K562 (cell line): ENCODE measurements at regions not wholly inside any gene's neighbourhood (a gene's known extent, or its start where the extent isn't known, plus 50 kb on each side); places are given as distances from the start of the nearest gene placed in this dataset.

Source experiments
- ATAC-seq: fragments of 200-7000 bp; cut with Tn5 transposase; 3 replicates; pipeline ENCODE4 v1.9.1; 2020; ENCODE audit warnings: moderate library complexity
- BruUV-seq: library from RNA; stranded (reverse); fragments of 400-500 nt; replicated peaks from 2 replicates; lab custom pipeline; 2021; lab: Mats Ljungman, UMichigan
- CTCF ChIA-PET: fragments of 300-600 bp; formaldehyde crosslinking; extraction: SDS; loops from one replicate; lab custom pipeline; 2021; ENCODE audit warnings: low intra/inter-chr PET ratio; lab: Yijun Ruan, JAX
- POLR2A ChIA-PET: fragments of 300-600, 350-650 bp; sonication (Branson Sonifier 250); formaldehyde crosslinking; extraction: SDS; loops from one replicate; lab custom pipeline; 2021; ENCODE audit warnings: antibody characterized with exemption, inconsistent platforms; lab: Yijun Ruan, JAX
- DNase-seq, 4 experiments: peaks; one replicate each; pipeline versions ENCODE4 v3.0.0 to v3.0.0-alpha.2; 2011 to 2018; ENCODE audit warnings: low spot score in 3 of 4, mixed read lengths in 3 of 4; ENCODE audit errors: extremely low read depth in 1 of 4
- FAIRE-seq: peaks from 2 replicates; lab custom pipeline; 2011; peaks lifted over from hg19 to GRCh38; lab: Jason Lieb, UNC
- H2AFZ ChIP-seq: 2 replicates; pipeline ENCODE4 v1.6.0; 2011; ENCODE audit warnings: low read depth, low read length, control low read depth, inconsistent platforms
- H3K27ac ChIP-seq: fragments of 200-600 bp; 3 replicates; pipeline ENCODE4 v1.8.0; 2011; ENCODE audit warnings: low read depth, mild to moderate bottlenecking, control low read depth, inconsistent platforms, low read length, moderate library complexity, mixed read lengths; ENCODE audit errors: extremely low read depth
- H3K27me3 ChIP-seq, 2 experiments: fragments of 300-600 bp in 1 of 2; 2 replicates in 1 of 2; 3 replicates in 1 of 2; pipeline versions ENCODE4 v1.6.0 to v1.8.0; 2011; ENCODE audit warnings: inconsistent platforms in 2 of 2, low read length in 2 of 2, mild to moderate bottlenecking in 1 of 2, mixed read lengths in 1 of 2, moderate library complexity in 1 of 2; ENCODE audit not compliant: control insufficient read depth in 2 of 2, insufficient read depth in 2 of 2
- H3K36me3 ChIP-seq: fragments of 300-600 bp; 3 replicates; pipeline ENCODE4 v1.8.0; 2011; ENCODE audit warnings: mild to moderate bottlenecking, low read length, inconsistent platforms; ENCODE audit not compliant: control insufficient read depth, insufficient read depth
- H3K4me1 ChIP-seq, 2 experiments: fragments of 200-600 bp in 1 of 2; replicated peaks in 1 of 2; 2 replicates in 1 of 2; 3 replicates in 1 of 2; pipeline versions ENCODE4 v1.5.1 to v1.8.0; 2011; ENCODE audit warnings: inconsistent platforms in 2 of 2, low read length in 2 of 2, mild to moderate bottlenecking in 1 of 2, mixed read lengths in 1 of 2, moderate library complexity in 1 of 2; ENCODE audit not compliant: control insufficient read depth in 2 of 2, insufficient read depth in 2 of 2
- H3K4me2 ChIP-seq: 2 replicates; pipeline ENCODE4 v1.6.1; 2011; ENCODE audit warnings: low read length, control low read depth, inconsistent platforms, mixed read lengths; ENCODE audit not compliant: insufficient read depth
- H3K4me3 ChIP-seq: fragments of 200-600 bp; sonication (generic), shearing (Covaris generic); 2 replicates; pipeline ENCODE4 v1.5.1; 2016; ENCODE audit warnings: control low read depth, inconsistent platforms
- H3K79me2 ChIP-seq: fragments of 200-600 bp; 3 replicates; pipeline ENCODE4 v1.8.0; 2011; ENCODE audit warnings: low read length, inconsistent platforms; ENCODE audit not compliant: control insufficient read depth, insufficient read depth
- H3K9ac ChIP-seq, 2 experiments: 2 replicates each; pipeline versions ENCODE4 v1.6.0 to v1.6.1; 2011; ENCODE audit warnings: low read depth in 2 of 2, low read length in 2 of 2, control low read depth in 1 of 2, inconsistent platforms in 1 of 2, mild to moderate bottlenecking in 1 of 2, mixed read lengths in 1 of 2; ENCODE audit not compliant: insufficient read depth in 1 of 2
- H3K9me1 ChIP-seq: one replicate; pipeline ENCODE4 v1.6.0; 2011; ENCODE audit warnings: inconsistent platforms, mild to moderate bottlenecking, low read length, moderate library complexity; ENCODE audit not compliant: control insufficient read depth, insufficient read depth
- H3K9me3 ChIP-seq: replicated peaks from 2 replicates; pipeline ENCODE4 v1.5.1; 2011; ENCODE audit warnings: low read depth, low read length, inconsistent platforms; ENCODE audit not compliant: control insufficient read depth, insufficient read depth
- H4K20me1 ChIP-seq: replicated peaks from 2 replicates; pipeline ENCODE4 v1.6.1; 2011; ENCODE audit warnings: low read length, inconsistent platforms, mixed read lengths; ENCODE audit not compliant: control insufficient read depth, insufficient read depth
- CBX5 ChIP-seq: IDR thresholded peaks from 2 replicates; pipeline ENCODE4 v1.6.1; 2014; ENCODE audit warnings: low read depth, borderline replicate concordance
- ESRRB ChIP-seq: fragments of 250-450 bp; sonication (Bioruptor Pico); IDR thresholded peaks from 2 replicates; pipeline ENCODE4 v1.5.0; 2020; ENCODE audit warnings: mild to moderate bottlenecking, moderate library complexity, borderline replicate concordance
- FOXM1 ChIP-seq, 2 experiments: fragments of 450-650 bp in 1 of 2; sonication (generic) in 1 of 2; formaldehyde crosslinking in 1 of 2; IDR thresholded peaks; 2 replicates each; pipeline versions ENCODE4 v1.6.1 to v1.9.0; 2017 to 2022; ENCODE audit warnings: low read depth in 2 of 2, mild to moderate bottlenecking in 2 of 2, missing genetic modification reagents in 1 of 2, moderate library complexity in 1 of 2
- FOXP1 ChIP-seq: sonication (generic); formaldehyde crosslinking; IDR thresholded peaks from 2 replicates; pipeline ENCODE4 v1.8.0; 2022; ENCODE audit warnings: mild to moderate bottlenecking, missing genetic modification reagents
- NFE2 ChIP-seq: IDR thresholded peaks from 2 replicates; pipeline ENCODE4 v1.6.1; 2014; ENCODE audit warnings: antibody characterized with exemption, low read depth
- POLR3G ChIP-seq: IDR thresholded peaks from 2 replicates; pipeline ENCODE4 v1.6.1; 2011; ENCODE audit not compliant: insufficient read length, insufficient replicate concordance; ENCODE audit errors: extremely low read depth
- RBM22 ChIP-seq: fragments of 200-400 bp; formaldehyde crosslinking; IDR thresholded peaks from 2 replicates; pipeline ENCODE4 v1.6.1; 2018; ENCODE audit warnings: low read length, low read depth; ENCODE audit not compliant: poor library complexity, severe bottlenecking
- RBM34 ChIP-seq: fragments of 200-400 bp; formaldehyde crosslinking; IDR thresholded peaks from 2 replicates; pipeline ENCODE4 v1.6.1; 2018; ENCODE audit warnings: low read length, borderline replicate concordance; ENCODE audit not compliant: insufficient read depth
- SETDB1 ChIP-seq: IDR thresholded peaks from one replicate; pipeline ENCODE4 v1.6.1; 2012; ENCODE audit warnings: low read length, control low read depth, inconsistent platforms
- SREBF2 ChIP-seq: sonication (generic); formaldehyde crosslinking; IDR thresholded peaks from 2 replicates; pipeline ENCODE4 v1.4.0; 2020; ENCODE audit warnings: mild to moderate bottlenecking, missing genetic modification reagents
- ZNF449 ChIP-seq: fragments of 250-450 bp; sonication (Bioruptor Pico); IDR thresholded peaks from 2 replicates; pipeline ENCODE4 v1.8.0; 2022; ENCODE audit warnings: moderate library complexity, mild to moderate bottlenecking, inconsistent platforms
- ZNF696 ChIP-seq: fragments of 250-450 bp; sonication (Bioruptor Pico); conservative IDR thresholded peaks from 2 replicates; pipeline ENCODE4 v1.4.0; 2020; ENCODE audit warnings: mild to moderate bottlenecking, moderate library complexity
- WGBS: fragments of 100-300 bp; shearing (Covaris generic); methylation state at CpG from one replicate; pipeline ENCODE4 v1.1.6; 2016; ENCODE audit warnings: low coverage, mixed read lengths; ENCODE audit not compliant: insufficient coverage; ENCODE audit errors: missing lambda C conversion rate; 5-methylcytosine and 5-hydroxymethylcytosine counted together
- in situ Hi-C: fragments of 300-500 bp; cut with MboI; formaldehyde crosslinking; loops from 4 replicates; pipeline ENCODE4 v1.15.0; 2018; ENCODE audit warnings: inconsistent platforms, mixed read lengths
- intact Hi-C: fragments of 100-400 bp; cut with micrococcal nuclease; formaldehyde crosslinking; loops from 2 replicates; pipeline ENCODE4 v1.14.2; 2022
- TF ChIP-seq, protein P1 (sequence below), 2 experiments: IDR thresholded peaks; 2 replicates each; pipeline ENCODE4 v1.6.1; 2012; ENCODE audit warnings: improper control_type of control experiment in 2 of 2, low read depth in 2 of 2, low read length in 2 of 2, borderline replicate concordance in 1 of 2
- TF ChIP-seq, protein P2 (sequence below), 2 experiments: fragments of 450-650 bp; conservative IDR thresholded peaks; 2 replicates each; pipeline ENCODE4 v1.6.1; 2017; ENCODE audit warnings: mild to moderate bottlenecking in 2 of 2, moderate library complexity in 2 of 2
- TF ChIP-seq, protein P3 (sequence below): fragments of 450-650 bp; IDR thresholded peaks from 2 replicates; pipeline ENCODE4 v1.6.1; 2016; ENCODE audit warnings: mild to moderate bottlenecking

DNA sequence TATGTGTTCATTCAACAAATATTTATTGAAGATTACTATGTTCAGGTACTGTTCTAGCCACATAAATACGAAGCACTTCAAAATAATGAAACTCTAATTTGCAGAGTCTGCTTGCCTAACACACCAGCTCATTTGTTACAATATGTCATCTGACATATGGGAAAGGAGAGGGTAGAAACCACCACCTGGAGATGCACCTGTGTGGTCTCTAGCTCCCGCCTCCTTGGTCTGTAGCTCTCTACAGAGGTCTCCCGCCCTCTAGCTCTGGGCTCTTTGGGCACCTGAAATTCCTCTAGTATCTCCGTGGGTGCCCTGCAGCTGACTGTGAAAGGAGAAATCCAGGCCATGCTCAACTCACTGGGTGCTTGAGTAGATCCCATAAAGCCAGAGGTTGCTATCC, 51.4 kb upstream of the DBX1 start:
- ChIA-PET POLR2A (no interaction called here), CTCF (no interaction called here)
- no peak for FAIRE-seq
- H3K79me2 ChIP-seq: no peaks in the 10 kb centered on the region
- H3K4me3 ChIP-seq: no peak overlapping the region
- no peak for DNase-seq
- no peaks in the 10 kb centered on the region for H3K9me1 ChIP-seq
- intact Hi-C loops: no loop called here
- BruUV-seq: no TSS peak
- no peaks in the 10 kb centered on the region for H3K4me1 ChIP-seq
- H3K9me3 ChIP-seq: no peaks in the 10 kb centered on the region
- no peak for ATAC-seq
- peaks cover 23% of the 10 kb centered on the region in 2 experiments for H3K27me3 ChIP-seq
- in situ Hi-C loops: no loop called here
- no peaks in the 10 kb centered on the region for H3K36me3 ChIP-seq
- H4K20me1 ChIP-seq: no peaks in the 10 kb centered on the region
- no peak overlapping the region for H3K27ac ChIP-seq
- no peak overlapping the region for H3K4me2 ChIP-seq
- H2AFZ ChIP-seq: no peak overlapping the region
- no peak overlapping the region for H3K9ac ChIP-seq
- WGBS: 0% methylated on average over 4 of the region's 4 CpGs
- TF ChIP-seq CBX5: no peak
- TF ChIP-seq ESRRB (CRISPR knock-in tag): no peak
- TF ChIP-seq POLR3G: no peak
- TF ChIP-seq SETDB1: no peak
- TF ChIP-seq, protein P1, sequence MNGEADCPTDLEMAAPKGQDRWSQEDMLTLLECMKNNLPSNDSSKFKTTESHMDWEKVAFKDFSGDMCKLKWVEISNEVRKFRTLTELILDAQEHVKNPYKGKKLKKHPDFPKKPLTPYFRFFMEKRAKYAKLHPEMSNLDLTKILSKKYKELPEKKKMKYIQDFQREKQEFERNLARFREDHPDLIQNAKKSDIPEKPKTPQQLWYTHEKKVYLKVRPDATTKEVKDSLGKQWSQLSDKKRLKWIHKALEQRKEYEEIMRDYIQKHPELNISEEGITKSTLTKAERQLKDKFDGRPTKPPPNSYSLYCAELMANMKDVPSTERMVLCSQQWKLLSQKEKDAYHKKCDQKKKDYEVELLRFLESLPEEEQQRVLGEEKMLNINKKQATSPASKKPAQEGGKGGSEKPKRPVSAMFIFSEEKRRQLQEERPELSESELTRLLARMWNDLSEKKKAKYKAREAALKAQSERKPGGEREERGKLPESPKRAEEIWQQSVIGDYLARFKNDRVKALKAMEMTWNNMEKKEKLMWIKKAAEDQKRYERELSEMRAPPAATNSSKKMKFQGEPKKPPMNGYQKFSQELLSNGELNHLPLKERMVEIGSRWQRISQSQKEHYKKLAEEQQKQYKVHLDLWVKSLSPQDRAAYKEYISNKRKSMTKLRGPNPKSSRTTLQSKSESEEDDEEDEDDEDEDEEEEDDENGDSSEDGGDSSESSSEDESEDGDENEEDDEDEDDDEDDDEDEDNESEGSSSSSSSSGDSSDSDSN (IDR thresholded peaks at IDR 0.05; ENCODE audit: borderline replicate concordance in 1 of 2, low read depth in 2 of 2, low read length in 2 of 2): no peak
- TF ChIP-seq RBM34: no peak
- no peak for TF ChIP-seq SREBF2 (CRISPR knock-in tag)
- TF ChIP-seq, protein P2, sequence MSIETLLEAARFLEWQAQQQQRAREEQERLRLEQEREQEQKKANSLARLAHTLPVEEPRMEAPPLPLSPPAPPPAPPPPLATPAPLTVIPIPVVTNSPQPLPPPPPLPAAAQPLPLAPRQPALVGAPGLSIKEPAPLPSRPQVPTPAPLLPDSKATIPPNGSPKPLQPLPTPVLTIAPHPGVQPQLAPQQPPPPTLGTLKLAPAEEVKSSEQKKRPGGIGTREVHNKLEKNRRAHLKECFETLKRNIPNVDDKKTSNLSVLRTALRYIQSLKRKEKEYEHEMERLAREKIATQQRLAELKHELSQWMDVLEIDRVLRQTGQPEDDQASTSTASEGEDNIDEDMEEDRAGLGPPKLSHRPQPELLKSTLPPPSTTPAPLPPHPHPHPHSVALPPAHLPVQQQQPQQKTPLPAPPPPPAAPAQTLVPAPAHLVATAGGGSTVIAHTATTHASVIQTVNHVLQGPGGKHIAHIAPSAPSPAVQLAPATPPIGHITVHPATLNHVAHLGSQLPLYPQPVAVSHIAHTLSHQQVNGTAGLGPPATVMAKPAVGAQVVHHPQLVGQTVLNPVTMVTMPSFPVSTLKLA (conservative IDR thresholded peaks at IDR 0.05): no peak
- TF ChIP-seq, protein P3, sequence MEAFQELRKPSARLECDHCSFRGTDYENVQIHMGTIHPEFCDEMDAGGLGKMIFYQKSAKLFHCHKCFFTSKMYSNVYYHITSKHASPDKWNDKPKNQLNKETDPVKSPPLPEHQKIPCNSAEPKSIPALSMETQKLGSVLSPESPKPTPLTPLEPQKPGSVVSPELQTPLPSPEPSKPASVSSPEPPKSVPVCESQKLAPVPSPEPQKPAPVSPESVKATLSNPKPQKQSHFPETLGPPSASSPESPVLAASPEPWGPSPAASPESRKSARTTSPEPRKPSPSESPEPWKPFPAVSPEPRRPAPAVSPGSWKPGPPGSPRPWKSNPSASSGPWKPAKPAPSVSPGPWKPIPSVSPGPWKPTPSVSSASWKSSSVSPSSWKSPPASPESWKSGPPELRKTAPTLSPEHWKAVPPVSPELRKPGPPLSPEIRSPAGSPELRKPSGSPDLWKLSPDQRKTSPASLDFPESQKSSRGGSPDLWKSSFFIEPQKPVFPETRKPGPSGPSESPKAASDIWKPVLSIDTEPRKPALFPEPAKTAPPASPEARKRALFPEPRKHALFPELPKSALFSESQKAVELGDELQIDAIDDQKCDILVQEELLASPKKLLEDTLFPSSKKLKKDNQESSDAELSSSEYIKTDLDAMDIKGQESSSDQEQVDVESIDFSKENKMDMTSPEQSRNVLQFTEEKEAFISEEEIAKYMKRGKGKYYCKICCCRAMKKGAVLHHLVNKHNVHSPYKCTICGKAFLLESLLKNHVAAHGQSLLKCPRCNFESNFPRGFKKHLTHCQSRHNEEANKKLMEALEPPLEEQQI: no peak
- TF ChIP-seq FOXM1 (IDR thresholded peaks at IDR 0.05; ENCODE audit: low read depth): no peak
- TF ChIP-seq FOXM1 (CRISPR knock-in tag; IDR thresholded peaks at IDR 0.05; ENCODE audit: low read depth): no peak
- no peak for TF ChIP-seq FOXP1
- no peak for TF ChIP-seq ZNF696 (CRISPR knock-in tag)
- TF ChIP-seq RBM22: no peak
- TF ChIP-seq NFE2: no peak
- TF ChIP-seq ZNF449: no peak
